GM18499 (cell line): ENCODE measurements at regions not wholly inside any gene's neighbourhood (a gene's known extent, or its start where the extent isn't known, plus 50 kb on each side); places are given as distances from the start of the nearest gene placed in this dataset.

Experiments used
- ATAC-seq: cut with Tn5 transposase; IDR thresholded peaks from one replicate; pipeline ENCODE4 v1.9.1; 2021; ENCODE audit warnings: moderate number of reproducible peaks; ENCODE audit not compliant: insufficient read depth, unreplicated experiment

DNA sequence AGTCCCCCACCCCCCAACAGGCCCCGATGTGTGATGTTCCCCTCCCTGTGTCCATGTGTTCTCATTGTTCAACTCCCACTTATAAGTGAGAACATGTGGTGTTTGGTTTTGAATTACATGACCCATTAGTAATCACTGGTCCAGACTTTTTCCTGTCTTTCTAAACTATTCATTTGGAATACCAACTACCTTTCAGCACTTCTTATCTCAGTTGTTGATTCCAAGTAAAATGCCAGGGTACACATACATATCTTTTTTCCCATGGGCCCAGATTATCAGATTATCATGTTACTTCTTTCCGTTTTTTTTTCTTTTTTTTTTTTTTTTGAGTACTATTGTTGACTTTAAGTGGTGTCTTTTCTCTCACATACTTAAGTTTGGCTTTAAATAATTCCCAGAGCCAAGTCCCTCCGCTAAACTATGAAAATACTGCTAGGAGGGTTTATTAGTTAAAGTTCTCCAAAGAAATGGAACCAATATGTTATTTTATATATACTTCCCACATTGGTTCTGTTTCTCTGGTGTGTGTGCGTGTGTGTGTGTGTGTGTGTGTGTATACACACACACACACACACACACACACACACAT, 389.3 kb downstream of the IRS1 start:
- no peak for ATAC-seq

DNA sequence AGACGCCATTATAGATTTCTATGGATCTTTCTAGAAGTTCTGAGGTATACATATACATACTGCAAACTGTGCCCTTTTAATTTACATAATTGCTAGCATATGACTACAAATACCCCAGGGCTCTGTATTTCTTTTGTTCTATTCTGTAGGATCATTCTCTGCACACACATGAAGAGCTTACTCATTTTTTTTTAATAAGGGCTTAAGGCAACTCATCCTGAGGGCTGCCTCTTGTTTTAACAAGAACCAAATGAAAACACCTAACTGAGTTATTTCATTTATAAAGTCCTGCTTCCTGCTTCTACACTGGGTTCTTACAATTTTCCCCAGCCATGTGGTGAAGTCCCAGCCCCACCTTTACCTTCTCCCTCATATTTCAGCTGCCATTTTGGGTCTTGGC, 390.5 kb downstream of the IRS1 start:
- ATAC-seq: no peak

DNA sequence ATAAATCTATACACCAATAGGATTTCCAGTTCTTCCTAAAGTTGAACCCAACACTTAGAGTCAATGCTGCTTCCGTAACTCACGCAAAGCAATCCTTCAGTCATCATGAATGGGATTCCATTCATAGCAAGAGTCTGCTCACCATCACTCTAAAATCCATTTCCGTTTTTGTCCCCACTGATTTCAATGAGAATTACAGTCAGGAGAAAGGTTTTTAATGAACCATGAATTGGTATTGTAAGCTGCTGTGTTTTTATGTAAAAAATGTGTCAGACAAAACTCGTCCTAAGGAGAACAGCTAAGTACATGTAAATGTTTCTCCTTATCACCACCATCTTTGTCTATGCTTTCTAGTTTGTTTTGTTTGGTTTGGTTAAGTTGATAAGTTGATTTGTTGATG, 391.5 kb downstream of the IRS1 start:
- no peak for ATAC-seq

DNA sequence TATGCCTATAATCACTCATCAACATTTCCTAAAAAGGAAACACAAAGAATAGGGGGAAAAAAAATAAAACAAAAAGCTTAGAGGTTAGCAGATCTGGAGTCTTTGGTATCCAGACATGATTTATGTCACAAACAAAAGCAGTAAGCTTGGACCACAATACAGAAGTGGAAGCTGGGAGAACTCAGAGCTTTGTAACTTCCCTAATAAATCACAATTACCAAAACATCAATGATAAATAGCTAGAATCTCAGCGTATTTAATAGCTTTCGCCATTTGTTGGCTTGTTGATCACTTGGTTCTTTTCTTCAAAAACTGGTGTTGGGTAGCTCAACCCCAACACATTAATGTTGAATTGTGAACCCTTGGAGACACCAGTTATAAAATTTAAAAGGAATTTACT, 392.5 kb downstream of the IRS1 start:
- no peak for ATAC-seq

DNA sequence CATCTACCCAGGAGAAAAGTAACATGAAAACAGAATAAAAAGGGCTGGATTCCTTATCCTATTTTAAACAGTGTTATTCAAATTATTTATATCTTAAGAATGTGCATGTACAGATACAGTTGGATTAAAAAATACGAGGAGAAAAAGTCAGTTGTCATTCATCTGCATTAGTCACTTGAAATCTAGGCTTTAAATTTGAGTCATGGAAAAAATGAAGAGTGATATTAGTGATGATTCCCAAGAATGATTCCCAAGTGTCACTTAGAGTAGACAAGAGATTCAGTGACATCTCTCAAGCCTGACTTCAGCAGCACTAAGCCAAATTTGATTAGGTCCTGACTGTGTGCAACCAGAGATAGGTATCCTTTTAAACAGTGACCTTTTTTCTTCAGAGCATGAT, 394.2 kb downstream of the IRS1 start:
- ATAC-seq: no peak

DNA sequence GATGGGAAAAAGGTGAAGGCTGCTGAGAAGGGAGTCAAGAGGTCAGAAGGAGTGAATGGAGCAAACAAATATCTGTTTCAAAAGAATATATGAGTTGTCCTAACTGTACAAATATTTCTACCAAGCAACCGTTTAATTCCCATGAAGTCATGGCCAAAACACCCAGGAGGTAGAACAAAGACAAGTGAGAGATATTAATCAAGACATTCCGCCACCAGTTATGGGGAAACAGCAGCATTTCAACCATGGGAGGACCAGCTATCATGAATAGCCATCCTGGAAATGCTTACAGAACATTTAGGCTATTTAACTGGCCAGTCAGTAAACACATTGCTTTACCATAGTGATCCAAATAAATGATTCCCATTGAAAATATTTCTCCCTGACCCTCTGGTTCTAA, 396.3 kb downstream of the IRS1 start:
- no peak for ATAC-seq

DNA sequence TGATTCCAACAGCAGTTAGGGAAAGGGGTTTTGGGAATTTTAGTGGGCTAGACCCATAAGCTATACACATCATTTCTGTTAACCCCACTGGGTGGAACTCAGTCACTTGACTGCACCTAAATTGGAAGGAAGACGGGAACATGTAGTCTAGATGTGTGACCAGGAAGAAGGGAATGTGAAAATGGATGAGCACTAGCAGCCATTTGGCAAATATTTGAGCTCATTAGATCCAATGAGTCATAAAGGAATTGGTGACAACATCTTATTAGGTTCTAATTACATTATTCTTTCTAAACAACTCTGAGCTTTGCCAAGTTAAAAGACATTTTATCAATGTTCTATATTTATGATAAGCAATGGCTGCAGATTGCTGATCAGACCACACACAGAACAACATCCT, 400.6 kb downstream of the IRS1 start:
- no peak for ATAC-seq

DNA sequence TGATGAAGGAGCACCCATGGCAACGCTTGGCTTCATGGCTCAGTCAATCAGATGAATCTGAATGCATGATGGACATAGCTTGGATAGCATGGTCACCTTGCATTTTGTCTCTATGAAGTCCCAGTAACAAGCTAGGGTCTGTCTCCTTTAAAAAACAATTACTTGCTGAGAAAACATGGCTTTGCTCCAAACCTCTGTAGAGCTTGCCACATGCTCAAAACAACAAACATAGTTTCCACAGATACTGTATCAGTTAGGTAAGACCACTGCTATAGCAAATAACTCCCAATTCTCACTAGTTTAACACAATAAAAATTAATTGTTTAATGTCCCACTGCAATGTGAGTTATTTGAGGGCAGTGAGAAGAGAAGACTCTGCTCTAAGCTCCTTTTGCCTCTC, 401.0 kb downstream of the IRS1 start:
- ATAC-seq: no peak

DNA sequence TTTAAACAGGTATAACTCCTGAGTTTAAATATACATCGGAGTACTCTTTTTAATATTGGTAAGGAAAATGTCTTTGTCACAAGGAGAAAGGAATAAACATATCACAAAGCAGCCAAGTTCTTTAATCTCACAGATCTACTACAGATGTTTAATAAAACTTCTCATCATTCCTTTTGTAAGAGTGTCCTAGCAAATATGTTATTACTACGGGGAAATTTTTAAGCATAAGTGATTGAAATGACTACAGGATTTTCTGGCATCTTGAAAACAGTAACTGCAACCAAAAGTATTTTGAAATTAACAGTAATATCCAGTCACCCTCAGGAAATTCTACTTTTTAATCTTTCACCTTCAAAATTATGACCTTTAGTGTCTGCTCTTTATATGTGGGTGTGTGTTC, 403.1 kb downstream of the IRS1 start:
- no peak for ATAC-seq

DNA sequence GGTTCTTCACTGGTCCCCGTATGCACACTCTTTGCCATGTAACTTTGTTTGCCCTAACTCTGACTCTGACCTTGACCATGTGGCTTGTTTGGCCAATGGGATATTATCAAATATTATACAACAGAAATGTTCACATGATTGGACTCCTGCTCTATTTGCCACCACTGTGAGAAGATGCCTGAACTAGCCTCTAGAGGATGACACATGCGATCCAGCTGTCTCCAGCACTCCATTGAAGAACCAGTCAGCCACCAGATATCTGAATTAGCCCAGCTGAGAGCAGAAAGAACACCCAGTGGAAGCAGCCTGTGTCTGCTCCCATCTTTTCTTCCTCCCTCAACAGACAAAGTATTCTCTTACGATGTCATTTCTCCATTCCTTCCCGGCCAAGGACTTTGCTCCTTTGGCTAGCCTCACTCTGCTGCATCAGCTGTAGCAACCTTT, 412.1 kb downstream of the IRS1 start:
- no peak for ATAC-seq

DNA sequence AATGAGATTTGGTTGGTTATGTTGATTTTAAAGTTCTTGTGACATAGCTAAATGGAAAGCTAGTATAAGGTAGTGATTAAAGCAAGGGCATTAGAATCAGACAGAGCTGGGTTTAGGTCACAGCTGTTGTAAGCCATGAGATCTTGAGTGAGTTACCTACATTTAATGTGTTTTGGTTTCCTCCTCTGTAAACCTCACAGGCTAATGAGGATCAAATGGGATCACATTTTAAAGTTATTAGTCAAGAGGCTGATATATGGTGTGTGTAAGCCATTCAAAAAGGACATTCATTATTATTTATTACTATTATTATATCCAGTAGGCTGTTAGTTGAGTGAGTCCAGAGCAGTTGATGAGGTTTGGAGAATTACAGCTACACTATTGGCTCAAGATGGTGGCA, 416.2 kb downstream of the IRS1 start:
- no peak for ATAC-seq

DNA sequence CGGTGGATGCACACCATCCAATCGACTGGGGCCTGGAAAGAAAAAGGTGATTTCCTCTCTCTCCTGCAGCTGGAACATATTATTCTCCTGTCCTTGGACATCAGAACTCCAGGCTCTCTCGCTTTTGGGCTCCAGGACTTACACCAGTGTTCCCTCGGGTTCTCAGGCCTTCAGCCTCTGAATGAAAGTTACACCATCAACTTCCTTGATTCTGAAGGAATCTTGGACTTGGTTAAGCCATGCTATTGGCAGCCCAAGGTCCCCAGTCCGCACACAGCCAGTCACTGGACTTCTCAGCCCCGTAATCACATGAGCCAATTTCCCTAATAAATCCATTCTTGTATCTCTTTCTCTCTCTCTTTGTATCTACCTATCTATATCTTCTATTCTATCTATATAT, 418.9 kb downstream of the IRS1 start:
- no peak for ATAC-seq

DNA sequence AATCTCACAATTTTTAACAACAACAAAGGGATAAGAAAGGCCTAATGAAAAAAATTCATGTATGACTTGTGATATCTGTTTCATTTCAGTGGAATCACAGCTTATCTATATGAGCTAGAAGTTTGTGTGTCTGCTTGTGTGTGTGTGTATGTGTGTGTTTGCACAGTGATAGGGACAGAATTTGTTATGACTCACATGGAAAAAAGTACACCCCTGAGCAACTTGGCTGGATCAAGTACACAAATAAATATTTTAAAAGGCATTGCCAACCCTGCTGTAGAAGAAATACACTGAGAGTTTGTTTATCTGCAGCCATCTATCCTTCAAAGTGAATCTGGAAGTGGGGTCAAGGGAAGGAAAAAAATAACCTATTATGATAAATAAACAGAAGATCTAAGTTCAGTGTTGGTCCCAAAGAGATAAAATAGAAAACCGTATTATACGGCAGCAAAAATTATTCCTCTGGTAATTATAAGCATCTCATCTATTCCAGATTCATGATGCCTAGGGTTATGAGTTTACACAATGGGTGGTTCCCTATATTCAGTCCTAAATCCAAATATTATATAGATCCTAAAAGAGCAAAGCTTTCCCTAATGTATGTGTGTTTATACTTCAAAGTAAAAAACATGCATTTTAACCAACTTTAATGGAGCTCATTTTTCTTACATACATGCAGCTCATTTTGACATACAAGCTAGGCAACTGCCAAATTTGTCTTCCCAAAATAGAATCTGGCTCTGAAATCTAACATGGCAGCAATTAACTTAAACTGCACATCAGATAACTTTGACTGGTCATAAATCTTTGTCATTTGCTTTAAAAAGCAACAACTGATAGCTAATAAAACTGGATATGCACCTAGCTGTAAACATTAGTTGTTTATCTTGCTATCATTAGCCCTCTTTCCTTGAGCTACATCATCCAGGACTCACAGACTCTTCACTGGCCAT, 420.6 kb downstream of the IRS1 start:
- ATAC-seq: no peak

DNA sequence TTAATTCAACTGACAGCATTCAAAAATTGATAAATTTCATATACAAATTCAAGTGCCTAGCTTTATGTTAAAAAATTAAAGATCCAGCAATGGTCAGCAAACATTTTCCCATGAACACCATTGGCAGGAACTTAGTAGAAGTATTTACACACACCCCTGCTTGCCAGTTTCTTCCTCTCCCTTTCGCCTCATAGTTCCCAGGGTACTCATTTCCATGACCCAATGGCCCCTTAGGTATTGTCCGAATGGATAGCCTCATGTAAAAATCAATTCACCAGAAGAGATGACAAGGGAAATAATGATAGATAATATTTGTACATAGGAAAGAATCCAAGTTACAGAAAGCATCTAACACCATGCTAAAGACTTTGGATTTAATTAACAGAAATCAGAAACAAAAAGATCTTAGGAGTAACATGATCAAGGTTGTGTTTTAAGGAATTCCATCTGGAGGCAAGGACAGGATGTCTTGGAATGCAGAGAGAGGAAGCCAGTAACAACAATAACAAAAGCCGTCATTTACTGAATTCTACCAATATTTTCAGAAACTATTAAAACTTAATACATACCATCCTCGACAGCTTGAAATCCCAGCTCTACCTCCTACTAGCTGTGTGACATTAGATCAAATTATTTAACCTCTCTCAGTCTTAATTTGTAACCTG, 423.0 kb downstream of the IRS1 start:
- ATAC-seq: no peak

DNA sequence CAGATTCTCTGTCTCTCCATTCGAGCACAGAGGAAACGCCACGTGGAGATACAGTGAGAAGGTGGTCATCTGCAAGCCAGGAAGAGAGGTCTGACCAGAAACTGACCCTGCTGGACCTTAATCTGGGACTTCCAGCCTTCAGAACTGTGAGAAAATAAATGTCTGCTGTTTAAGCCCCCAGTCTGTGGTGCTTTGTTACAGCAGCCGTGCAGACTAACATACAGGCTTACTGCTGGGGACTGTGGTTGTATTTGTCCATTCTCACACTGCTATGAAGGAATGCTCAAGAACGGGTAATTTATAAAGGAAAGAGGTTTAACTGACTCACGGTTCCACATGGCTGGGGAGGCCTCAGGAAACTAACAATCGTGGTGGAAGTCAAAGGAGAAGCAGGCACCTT, 432.7 kb downstream of the IRS1 start:
- ATAC-seq: no peak

DNA sequence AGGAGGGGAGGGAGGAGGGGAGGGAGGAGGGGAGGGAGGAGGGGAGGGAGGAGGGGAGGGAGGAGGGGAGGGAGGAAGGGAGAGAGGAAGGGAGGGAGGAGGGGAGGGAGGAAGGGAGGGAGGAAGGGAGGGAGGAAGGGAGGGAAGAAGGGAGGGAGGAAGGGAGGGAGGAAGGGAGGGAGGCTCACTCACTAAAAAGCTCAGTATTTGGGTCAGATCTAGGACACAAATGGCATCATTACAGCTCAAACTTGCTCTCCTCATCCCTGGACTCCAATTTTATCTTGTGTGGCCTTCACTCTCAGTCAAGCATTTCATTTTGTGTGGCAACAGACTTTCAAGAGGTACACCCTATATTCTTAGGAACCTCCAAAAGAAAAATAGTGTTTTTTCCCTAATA, 435.4 kb downstream of the IRS1 start:
- ATAC-seq: no peak

DNA sequence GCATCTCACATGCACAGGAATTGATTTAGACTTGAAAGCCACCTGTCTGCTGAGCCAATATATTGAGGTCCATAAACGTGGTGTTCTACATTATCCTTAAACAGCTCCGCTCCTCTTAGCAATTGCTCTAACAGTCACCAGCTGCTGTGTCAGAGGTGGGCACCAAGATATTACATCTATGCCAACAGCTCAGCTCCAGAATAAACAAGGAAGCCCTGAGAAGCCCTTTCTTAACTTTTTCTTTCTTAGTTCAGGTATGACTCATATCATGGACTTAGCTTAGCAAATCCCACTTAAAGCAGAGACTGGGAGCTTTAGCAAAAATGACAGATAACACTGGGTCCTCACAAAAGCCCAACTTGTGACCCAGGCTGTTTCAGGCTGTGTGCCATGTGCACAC, 436.6 kb downstream of the IRS1 start:
- no peak for ATAC-seq

DNA sequence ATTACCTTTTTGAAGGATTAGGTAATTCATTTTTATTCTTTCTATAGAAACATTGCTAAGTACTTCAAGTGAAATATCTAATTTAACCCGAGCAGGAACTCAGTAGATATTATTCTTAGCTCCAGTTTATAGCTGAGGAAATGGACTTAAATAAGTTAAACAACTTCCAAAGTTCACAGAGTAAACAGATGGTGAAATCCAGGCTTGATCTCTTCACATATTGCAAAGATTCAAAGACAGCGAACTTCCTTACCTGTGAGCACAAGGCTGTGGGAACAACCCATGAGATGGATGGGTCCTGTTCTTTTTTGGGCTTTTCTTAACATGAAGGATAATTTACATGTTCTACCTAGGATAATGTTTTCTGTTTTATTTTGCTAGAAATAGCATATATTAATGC, 439.0 kb downstream of the IRS1 start:
- no peak for ATAC-seq

DNA sequence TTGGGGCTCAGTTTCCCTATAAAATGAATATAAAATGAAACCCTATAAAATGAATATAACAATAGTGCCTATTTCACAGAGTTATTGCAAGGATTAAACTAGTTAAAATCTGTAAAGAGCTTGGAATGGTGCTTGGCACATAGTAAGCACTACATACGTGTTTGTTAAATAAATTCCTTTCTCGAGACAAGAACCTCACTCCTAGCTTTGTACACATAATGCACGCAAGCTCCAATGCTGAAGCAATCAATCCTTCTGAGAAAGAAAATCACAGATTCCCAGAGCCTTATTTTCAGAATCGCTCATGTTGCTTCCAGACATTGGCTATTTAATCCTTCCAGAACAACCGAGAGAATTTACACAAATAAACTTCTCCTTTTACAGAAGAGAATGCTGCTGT, 440.9 kb downstream of the IRS1 start:
- ATAC-seq: no peak

DNA sequence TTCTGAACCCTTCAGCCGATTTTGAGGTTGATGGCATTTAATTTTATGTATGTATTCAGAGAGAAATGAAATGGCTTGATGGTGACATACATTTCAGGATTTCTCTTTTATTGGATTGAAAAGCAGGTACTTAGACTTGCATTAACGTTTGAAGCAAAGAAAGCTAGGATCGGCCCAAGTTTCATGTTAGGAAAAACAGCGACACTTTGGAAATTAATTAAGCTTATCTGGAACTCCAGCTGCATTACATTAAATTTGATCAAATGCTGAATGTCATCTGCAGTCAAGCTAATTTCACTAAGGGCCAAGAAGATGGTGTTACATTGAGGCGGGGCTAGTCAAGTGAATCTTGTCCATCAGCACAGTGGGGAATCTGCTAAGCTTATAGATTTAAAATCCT, 441.8 kb downstream of the IRS1 start:
- no peak for ATAC-seq

DNA sequence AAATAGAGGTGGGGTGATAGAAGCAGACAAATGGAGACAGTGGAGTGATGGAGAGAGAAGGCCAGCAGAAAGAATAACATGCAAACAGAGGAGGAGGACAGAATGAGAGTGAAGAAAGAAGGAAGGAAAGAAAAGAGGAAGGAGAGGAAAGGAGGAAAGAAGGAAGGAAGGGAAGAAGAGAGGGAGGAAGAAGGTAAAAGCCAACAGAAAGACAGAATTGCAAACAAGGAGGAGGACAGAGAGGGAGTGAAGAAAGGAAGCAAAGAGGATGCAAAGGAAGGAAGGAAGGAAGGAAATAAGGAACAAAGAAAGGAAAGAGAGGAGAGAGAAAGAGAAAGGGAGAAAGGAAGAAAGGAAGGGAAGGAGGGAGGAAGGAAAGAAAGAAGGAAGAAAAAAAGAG, 444.0 kb downstream of the IRS1 start:
- no peak for ATAC-seq
